HCT116 (cell line): ENCODE measurements at regions not wholly inside any gene's neighbourhood (a gene's known extent, or its start where the extent isn't known, plus 50 kb on each side); places are given as distances from the start of the nearest gene placed in this dataset.

Experiments
- ATAC-seq: fragments of 200-7000 bp; cut with Tn5 transposase; 2 replicates; pipeline ENCODE4 v1.9.1; 2020; ENCODE audit warnings: mild to moderate bottlenecking, moderate library complexity
- BruUV-seq: library from RNA; stranded (reverse); fragments of 400-500 nt; replicated peaks from 2 replicates; lab custom pipeline; 2021; lab: Mats Ljungman, UMichigan
- CTCF ChIA-PET: fragments of 300-600 bp; sonication (Branson Sonifier 250); formaldehyde crosslinking; loops from one replicate; lab custom pipeline; 2021; ENCODE audit warnings: antibody characterized with exemption; lab: Charles Lee
- POLR2A ChIA-PET: fragments of 300-600, 350-600 bp; sonication (Branson Sonifier 250); formaldehyde crosslinking; loops from one replicate; lab custom pipeline; 2021; ENCODE audit warnings: antibody characterized with exemption; lab: Charles Lee
- RAD21 ChIA-PET, 2 experiments: fragments of 300-600 bp; sonication (Branson Sonifier 250); formaldehyde crosslinking; loops; one replicate each; lab custom pipeline; 2023; ENCODE audit warnings: low total read pairs in 2 of 2; ENCODE audit not compliant: uncharacterized antibody in 2 of 2, unreplicated experiment in 2 of 2, low non-redundant PET in 1 of 2; lab: Charles Lee
- DNase-seq: peaks from one replicate; pipeline ENCODE4 v3.0.0-alpha.2; 2010; ENCODE audit warnings: low read depth, low spot score
- H2AFZ ChIP-seq: fragments of 200-600 bp; shearing (Covaris generic), sonication (generic); 2 replicates; pipeline ENCODE4 v1.6.1; 2017; ENCODE audit warnings: low read depth, mixed run types, mixed read lengths, antibody characterized with exemption, low read length; ENCODE audit not compliant: poor library complexity, severe bottlenecking
- H3K27ac ChIP-seq: 2 replicates; pipeline ENCODE4 v1.5.1; 2012; ENCODE audit warnings: low read depth, low read length
- H3K27me3 ChIP-seq: fragments of 200-600 bp; sonication (generic); 2 replicates; pipeline ENCODE4 v1.6.1; 2016; ENCODE audit warnings: mixed run types, low read length, mixed read lengths; ENCODE audit not compliant: insufficient read depth
- H3K36me3 ChIP-seq, 2 experiments: fragments of 200-500 bp in 1 of 2; fragments of 200-600 bp in 1 of 2; sonication (Bioruptor generic) in 1 of 2; sonication (generic) in 1 of 2; 2 replicates each; pipeline versions ENCODE4 v1.5.1 to v1.6.1; 2014 to 2016; ENCODE audit warnings: low read length in 2 of 2, inconsistent platforms in 1 of 2, mixed read lengths in 1 of 2, mixed run types in 1 of 2; ENCODE audit not compliant: insufficient read depth in 2 of 2, control insufficient read depth in 1 of 2
- H3K4me1 ChIP-seq, 2 experiments: fragments of 200-600 bp in 1 of 2; sonication (generic) in 1 of 2; 2 replicates each; pipeline versions ENCODE4 v1.5.1 to v1.6.1; 2012 to 2017; ENCODE audit warnings: low read length in 2 of 2, inconsistent platforms in 1 of 2, mild to moderate bottlenecking in 1 of 2, mixed read lengths in 1 of 2, mixed run types in 1 of 2, moderate library complexity in 1 of 2; ENCODE audit not compliant: insufficient read depth in 2 of 2, control insufficient read depth in 1 of 2
- H3K4me2 ChIP-seq: fragments of 200-600 bp; sonication (generic); 2 replicates; pipeline ENCODE4 v1.6.1; 2017; ENCODE audit warnings: mixed run types, low read length, mixed read lengths
- H3K4me3 ChIP-seq, 2 experiments: fragments of 200-600 bp in 1 of 2; sonication (generic) in 1 of 2; replicated peaks in 1 of 2; 2 replicates each; pipeline ENCODE4 v1.5.1; 2011 to 2016; ENCODE audit warnings: low read length in 2 of 2, control low read depth in 1 of 2, low read depth in 1 of 2, mild to moderate bottlenecking in 1 of 2, mixed read lengths in 1 of 2, mixed run types in 1 of 2
- H3K79me2 ChIP-seq: fragments of 200-600 bp; sonication (generic); 2 replicates; pipeline ENCODE4 v1.6.1; 2017; ENCODE audit warnings: mild to moderate bottlenecking, mixed run types, low read length, moderate library complexity, mixed read lengths; ENCODE audit not compliant: insufficient read depth
- H3K9ac ChIP-seq: fragments of 200-600 bp; sonication (generic); 2 replicates; pipeline ENCODE4 v1.6.1; 2016; ENCODE audit warnings: low read length, mixed read lengths
- H3K9me2 ChIP-seq: fragments of 200-600 bp; sonication (generic), shearing (Covaris generic); 2 replicates; pipeline ENCODE4 v1.6.1; 2017; ENCODE audit warnings: mixed run types, mild to moderate bottlenecking, moderate library complexity; ENCODE audit not compliant: insufficient read depth
- H3K9me3 ChIP-seq, 2 experiments: fragments of 200-500 bp in 1 of 2; fragments of 200-600 bp in 1 of 2; sonication (Bioruptor generic) in 1 of 2; sonication (generic) in 1 of 2; 2 replicates each; pipeline ENCODE4 v1.6.1; 2014 to 2017; ENCODE audit warnings: low read length in 2 of 2, mixed read lengths in 2 of 2, inconsistent platforms in 1 of 2, low read depth in 1 of 2, mild to moderate bottlenecking in 1 of 2, mixed run types in 1 of 2, moderate library complexity in 1 of 2; ENCODE audit not compliant: control insufficient read depth in 1 of 2, insufficient read depth in 1 of 2
- H4K20me1 ChIP-seq: fragments of 200-600 bp; sonication (generic), shearing (Covaris generic); 2 replicates; pipeline ENCODE4 v1.6.1; 2017; ENCODE audit warnings: mixed run types, mild to moderate bottlenecking, moderate library complexity; ENCODE audit not compliant: insufficient read depth
- ATF3 ChIP-seq: IDR thresholded peaks from 2 replicates; pipeline ENCODE4 v1.6.1; 2012
- CEBPB ChIP-seq: IDR thresholded peaks from 2 replicates; pipeline ENCODE4 v1.6.1; 2012; ENCODE audit warnings: low read depth
- EZH2phosphoT487 ChIP-seq: fragments of 200-600 bp; IDR thresholded peaks from 2 replicates; pipeline ENCODE4 v1.6.1; 2018; ENCODE audit warnings: antibody characterized with exemption, borderline replicate concordance
- FOSL1 ChIP-seq: IDR thresholded peaks from 2 replicates; pipeline ENCODE4 v1.6.1; 2012; ENCODE audit warnings: low read depth
- JUND ChIP-seq: IDR thresholded peaks from 2 replicates; pipeline ENCODE4 v1.6.1; 2012
- POLR2A ChIP-seq: IDR thresholded peaks from 2 replicates; pipeline ENCODE4 v1.7.0; 2011; ENCODE audit warnings: borderline replicate concordance; ENCODE audit not compliant: insufficient read depth, insufficient read length; ENCODE audit errors: extremely low read depth
- POLR2AphosphoS5 ChIP-seq: IDR thresholded peaks from 2 replicates; pipeline ENCODE4 v1.6.1; 2011; ENCODE audit warnings: mild to moderate bottlenecking, low read depth, low read length, moderate library complexity
- REST ChIP-seq: IDR thresholded peaks from 2 replicates; pipeline ENCODE4 v1.6.1; 2012; ENCODE audit warnings: low read depth
- SIN3A ChIP-seq: IDR thresholded peaks from 2 replicates; pipeline ENCODE4 v1.6.1; 2012; ENCODE audit warnings: low read depth
- SP1 ChIP-seq: IDR thresholded peaks from 2 replicates; pipeline ENCODE4 v1.6.1; 2012; ENCODE audit warnings: low read depth
- SRF ChIP-seq: IDR thresholded peaks from 2 replicates; pipeline ENCODE4 v1.6.1; 2012; ENCODE audit warnings: low read depth
- TCF7L2 ChIP-seq: IDR thresholded peaks from 2 replicates; pipeline ENCODE4 v1.7.0; 2011; ENCODE audit warnings: borderline replicate concordance, inconsistent platforms; ENCODE audit not compliant: insufficient read depth, insufficient read length; ENCODE audit errors: extremely low read depth
- YY1 ChIP-seq: IDR thresholded peaks from 2 replicates; pipeline ENCODE4 v1.6.1; 2011; ENCODE audit warnings: low read length, low read depth, moderate library complexity, mild to moderate bottlenecking; ENCODE audit not compliant: insufficient replicate concordance; ENCODE audit errors: extremely low read depth
- ZBTB33 ChIP-seq: IDR thresholded peaks from 2 replicates; pipeline ENCODE4 v1.6.1; 2011; ENCODE audit warnings: mild to moderate bottlenecking, low read length, moderate library complexity; ENCODE audit not compliant: insufficient replicate concordance; ENCODE audit errors: extremely low read depth
- ZFX ChIP-seq: fragments of 450-650 bp; IDR thresholded peaks from 2 replicates; pipeline ENCODE4 v1.6.1; 2017
- intact Hi-C: fragments of 100-400 bp; cut with micrococcal nuclease; formaldehyde crosslinking; loops from 2 replicates; pipeline ENCODE4 v1.10.0; 2022

GRCh38 chr19:28793391-28794168, 419.4 kb downstream of the UQCRFS1 start:
- BruUV-seq: no TSS peak
- peaks cover 11 to 25% of the 10 kb centered on the region in 2 experiments; a peak in 2 of 4 replicates for H3K9me3 ChIP-seq
- no peak overlapping the region for H3K4me2 ChIP-seq
- no peaks in the 10 kb centered on the region for H3K27me3 ChIP-seq
- no peak overlapping the region for H3K4me3 ChIP-seq
- intact Hi-C loops: no loop called here
- H2AFZ ChIP-seq: no peak overlapping the region
- no peaks in the 10 kb centered on the region for H3K4me1 ChIP-seq
- ATAC-seq: no peak
- H3K36me3 ChIP-seq: no peaks in the 10 kb centered on the region
- TF ChIP-seq POLR2AphosphoS5 (no peak), ZFX (no peak), JUND (no peak), FOSL1 (no peak), EZH2phosphoT487 (no peak), POLR2A (no peak), SIN3A (no peak), YY1 (no peak), SP1 (no peak), SRF (no peak), TCF7L2 (no peak)
- TF ChIP-seq, all 23 proteins: peak for 0
- DNase-seq: no peak
- CTCF ChIA-PET: no interaction called here
- Histone ChIP-seq H3K9ac (no peak overlapping the region), H3K79me2 (no peaks in the 10 kb centered on the region), H3K9me2 (no peaks in the 10 kb centered on the region), H4K20me1 (no peaks in the 10 kb centered on the region), H3K27ac (no peak overlapping the region)
- POLR2A ChIA-PET: no interaction called here
- RAD21 ChIA-PET: no interaction called here

- Histone ChIP-seq H4K20me1 (no peaks in the 10 kb centered on the region), H3K4me2 (no peak overlapping the region), H3K9me3 (peaks cover 4 to 25% of the 10 kb centered on the region in 2 experiments; a peak in 2 of 4 replicates), H3K4me1 (no peaks in the 10 kb centered on the region), H3K4me3 (no peak overlapping the region), H3K79me2 (no peaks in the 10 kb centered on the region), H3K9me2 (no peaks in the 10 kb centered on the region), H3K9ac (no peak overlapping the region), H2AFZ (no peak overlapping the region), H3K27ac (no peak overlapping the region), H3K36me3 (no peaks in the 10 kb centered on the region), H3K27me3 (no peaks in the 10 kb centered on the region)
- no TSS peak for BruUV-seq
- CTCF ChIA-PET: no interaction called here
- DNase-seq (no peak), ATAC-seq (no peak)
- RAD21 ChIA-PET: no interaction called here
- POLR2A ChIA-PET: no interaction called here
- intact Hi-C loops: no loop called here
- TF ChIP-seq POLR2AphosphoS5 (no peak), YY1 (no peak), REST (no peak), ZFX (no peak), ATF3 (no peak), TCF7L2 (no peak), CEBPB (no peak), ZBTB33 (no peak)
These were observed 427.0 kb downstream of the UQCRFS1 start for GRCh38 chr19:28785971-28786370.
